RWPE2 (cell line): ENCODE measurements at regions not wholly inside any gene's neighbourhood (a gene's known extent, or its start where the extent isn't known, plus 50 kb on each side); places are given as distances from the start of the nearest gene placed in this dataset.
"Not testable (repeated sequence)": the region's sequence is repeated elsewhere in the genome, so short reads cannot be mapped to it uniquely, and the experiment has no call there.

Experiments used
- ATAC-seq: fragments of 200-7000 bp; cut with Tn5 transposase; 3 replicates; pipeline ENCODE4 v1.9.1; 2021; ENCODE audit warnings: low read depth
- DNase-seq: peaks from one replicate; pipeline ENCODE4 v3.0.0-alpha.2; 2020; ENCODE audit warnings: low spot score
- H3K27ac ChIP-seq: fragments of 450-650 bp; 2 replicates; pipeline ENCODE4 v1.5.1; 2017; ENCODE audit warnings: mild to moderate bottlenecking; ENCODE audit not compliant: poor library complexity, severe bottlenecking
- H3K27me3 ChIP-seq: fragments of 250-450 bp; sonication (Bioruptor Pico); 2 replicates; pipeline ENCODE4 v1.5.1; 2021; ENCODE audit warnings: mild to moderate bottlenecking, moderate library complexity; ENCODE audit not compliant: insufficient read depth, poor library complexity, severe bottlenecking
- H3K36me3 ChIP-seq: fragments of 250-450 bp; sonication (Bioruptor Pico); 2 replicates; pipeline ENCODE4 v1.5.1; 2020; ENCODE audit warnings: low read depth, mild to moderate bottlenecking, moderate library complexity
- H3K4me1 ChIP-seq: fragments of 250-450 bp; sonication (Bioruptor Pico); 2 replicates; pipeline ENCODE4 v1.5.1; 2021; ENCODE audit warnings: mild to moderate bottlenecking, moderate library complexity; ENCODE audit not compliant: insufficient read depth, poor library complexity, severe bottlenecking
- H3K4me3 ChIP-seq: fragments of 250-450 bp; sonication (Bioruptor Pico); 2 replicates; pipeline ENCODE4 v1.5.1; 2021; ENCODE audit warnings: mild to moderate bottlenecking, moderate library complexity; ENCODE audit not compliant: severe bottlenecking
- H3K9me3 ChIP-seq: fragments of 250-450 bp; sonication (Bioruptor Pico); 2 replicates; pipeline ENCODE4 v1.5.1; 2021; ENCODE audit warnings: mild to moderate bottlenecking, moderate library complexity; ENCODE audit not compliant: severe bottlenecking
- CTCF ChIP-seq: fragments of 450-650 bp; IDR thresholded peaks from one replicate; pipeline ENCODE4 v1.5.1; 2017; ENCODE audit warnings: mild to moderate bottlenecking, moderate library complexity; ENCODE audit not compliant: poor library complexity, severe bottlenecking

GRCh38 chr2:131831450-131832208 is 303.9 kb downstream of the CCDC74A start:
- not testable (repeated sequence) for H3K27ac ChIP-seq, H3K27me3 ChIP-seq, DNase-seq, H3K4me1 ChIP-seq, H3K36me3 ChIP-seq, H3K4me3 ChIP-seq, H3K9me3 ChIP-seq
- 0 out of 3 replicates have a peak, but pooled peaks have one; percentile 8 for ATAC-seq

GRCh38 chr2:131832209-131832780 is 304.6 kb downstream of the CCDC74A start:
- ATAC-seq, H3K4me1 ChIP-seq, H3K9me3 ChIP-seq, H3K27ac ChIP-seq, H3K27me3 ChIP-seq, H3K36me3 ChIP-seq, DNase-seq, H3K4me3 ChIP-seq: not testable (repeated sequence)

DNA sequence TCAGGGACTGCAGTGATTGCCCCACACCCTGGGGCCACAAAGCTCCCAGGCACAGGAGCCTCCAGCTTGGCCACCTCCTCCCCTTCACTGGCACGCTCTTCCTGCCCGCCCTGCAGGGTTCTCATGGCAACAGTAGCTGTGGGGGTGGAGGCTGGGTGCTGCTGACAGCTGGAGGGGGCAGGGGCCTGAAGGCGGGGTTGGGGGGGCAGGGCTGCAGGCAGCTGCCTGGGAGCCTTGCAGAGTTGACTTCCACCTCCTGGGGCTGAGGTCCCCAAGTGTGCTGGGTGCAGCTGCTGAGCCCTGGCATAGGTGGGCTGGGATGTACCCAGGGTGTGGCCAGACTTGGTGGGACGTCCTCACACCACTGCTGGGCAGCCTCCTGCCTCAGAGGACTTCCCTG is 305.2 kb downstream of the CCDC74A start:
- H3K36me3 ChIP-seq, H3K4me1 ChIP-seq, H3K27ac ChIP-seq, H3K27me3 ChIP-seq, DNase-seq, H3K4me3 ChIP-seq, H3K9me3 ChIP-seq: not testable (repeated sequence)
- 0 out of 3 replicates have a peak, but pooled peaks have one; percentile 8 for ATAC-seq

DNA sequence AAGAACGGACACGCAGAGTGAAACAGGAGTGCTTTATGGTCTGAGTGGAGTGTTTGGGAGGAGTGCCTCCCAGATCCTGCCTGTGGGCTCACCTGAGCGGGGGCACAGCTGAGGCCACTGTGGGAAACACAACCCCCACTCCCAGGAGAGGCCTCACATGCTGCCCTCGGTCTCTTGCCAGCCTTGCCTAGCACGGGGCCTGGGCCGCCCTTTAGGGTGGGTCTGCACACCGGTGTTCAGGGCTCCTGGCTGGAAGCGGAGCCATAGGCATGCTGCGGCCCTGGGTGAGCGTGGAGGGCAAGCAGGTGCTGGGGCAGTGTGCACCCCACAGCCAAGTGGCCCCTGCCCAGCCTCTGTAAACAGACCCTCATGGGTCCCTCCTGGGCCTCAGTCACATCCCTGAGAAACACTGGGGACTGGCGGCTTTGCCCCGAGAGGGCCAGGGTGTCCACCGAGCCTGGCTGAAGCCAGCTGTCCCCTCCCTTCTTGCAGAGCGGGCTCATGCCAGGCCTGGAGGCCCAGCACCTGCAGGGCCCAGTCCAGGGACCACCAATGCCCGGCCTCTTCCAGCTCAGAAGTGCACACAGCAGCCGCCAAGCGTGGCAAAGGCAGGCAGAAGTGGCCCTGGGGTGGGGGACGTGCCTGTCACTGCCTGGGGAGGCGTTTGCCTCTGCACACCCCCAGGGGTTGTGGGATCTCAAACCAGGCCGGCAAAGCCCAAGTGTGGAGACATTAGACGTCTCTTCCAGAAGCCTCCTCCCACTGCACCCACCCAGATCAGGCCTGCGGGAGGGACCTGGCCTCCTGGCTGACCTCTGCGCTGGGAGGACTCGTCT is 305.9 kb downstream of the CCDC74A start:
- not testable (repeated sequence) for H3K9me3 ChIP-seq, H3K4me1 ChIP-seq, H3K27me3 ChIP-seq, H3K27ac ChIP-seq, DNase-seq, H3K4me3 ChIP-seq, H3K36me3 ChIP-seq
- 0 out of 3 replicates have a peak, but pooled peaks have one; percentile 7 for ATAC-seq

DNA sequence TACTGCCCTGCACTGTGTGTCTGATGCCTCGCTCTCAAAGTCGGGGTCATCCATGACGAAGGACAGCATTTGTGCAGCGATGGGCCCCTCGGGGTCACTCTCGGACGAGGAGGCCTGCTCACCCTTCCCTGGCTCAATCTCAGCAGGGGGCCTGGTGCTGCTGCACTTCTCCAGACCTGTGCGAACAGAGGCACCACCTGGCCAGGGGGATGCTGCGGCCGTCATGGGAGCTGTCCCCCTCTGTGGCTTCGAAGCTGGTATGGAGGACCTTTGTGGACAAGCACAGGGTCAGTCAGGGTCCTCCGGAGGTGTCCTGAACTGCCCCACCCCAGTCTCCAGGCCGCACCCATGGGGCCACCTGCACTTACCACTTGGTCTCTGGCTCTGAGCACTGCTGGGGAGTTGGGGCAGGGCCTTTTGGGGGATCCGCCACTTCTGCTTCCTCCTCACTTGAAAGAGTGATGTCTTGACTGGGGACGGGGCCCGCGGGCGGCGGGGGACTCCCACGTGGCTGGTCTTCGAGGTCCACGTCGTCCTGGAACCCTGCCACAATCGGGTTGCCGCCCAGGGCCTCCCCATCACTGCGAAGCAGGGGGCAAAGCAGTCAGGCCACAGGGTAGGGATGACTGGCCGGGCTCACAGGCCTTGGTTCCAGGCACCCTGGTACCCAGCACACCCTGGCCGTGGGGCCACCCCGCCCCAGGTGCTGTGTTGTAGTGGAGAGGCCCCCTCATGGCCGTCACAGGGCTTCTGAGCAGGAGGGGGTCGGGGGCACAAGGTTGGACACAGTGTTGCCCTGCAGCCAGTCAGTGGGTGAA is 306.7 kb downstream of the CCDC74A start:
- not testable (repeated sequence) for DNase-seq, H3K4me1 ChIP-seq, H3K4me3 ChIP-seq, ATAC-seq, H3K36me3 ChIP-seq, H3K9me3 ChIP-seq, H3K27ac ChIP-seq, H3K27me3 ChIP-seq

- not testable (repeated sequence) for H3K4me3 ChIP-seq, H3K4me1 ChIP-seq, DNase-seq, H3K27ac ChIP-seq, H3K27me3 ChIP-seq, ATAC-seq, H3K9me3 ChIP-seq, H3K36me3 ChIP-seq
Measured at GRCh38 chr2:131835022-131835421, 307.3 kb downstream of the CCDC74A start.

DNA sequence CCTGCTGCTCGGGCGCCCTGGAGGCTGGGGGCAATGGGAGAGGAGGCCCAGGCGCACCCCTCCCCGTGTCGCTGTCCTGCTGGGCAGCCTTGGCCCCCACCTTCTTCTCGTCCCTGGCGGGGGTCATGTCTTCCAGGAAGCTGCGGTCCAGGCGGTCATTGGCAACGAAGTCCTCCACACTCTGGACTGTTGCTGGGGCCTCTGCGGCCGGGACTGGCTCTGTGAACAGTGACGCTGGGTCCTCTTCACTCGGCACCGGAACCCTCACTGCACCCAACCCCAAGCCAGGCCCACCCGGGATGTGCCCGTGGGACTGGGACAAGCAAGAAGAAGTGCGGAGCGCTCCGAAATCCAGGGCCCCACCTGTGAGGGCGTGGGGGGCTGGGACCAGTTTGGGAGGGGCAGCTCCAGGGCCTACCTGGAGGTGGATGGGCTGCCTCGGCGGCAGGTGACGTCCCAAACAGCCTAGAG is 308.0 kb downstream of the CCDC74A start:
- no peak for ATAC-seq
- Histone ChIP-seq H3K27me3 (no peaks in the 10 kb centered on the region), H3K9me3 (no peaks in the 10 kb centered on the region), H3K27ac (no peak overlapping the region), H3K4me3 (no peak overlapping the region), H3K36me3 (no peaks in the 10 kb centered on the region), H3K4me1 (no peaks in the 10 kb centered on the region)
- DNase-seq, result no peak
- TF ChIP-seq CTCF, result no peak

DNA sequence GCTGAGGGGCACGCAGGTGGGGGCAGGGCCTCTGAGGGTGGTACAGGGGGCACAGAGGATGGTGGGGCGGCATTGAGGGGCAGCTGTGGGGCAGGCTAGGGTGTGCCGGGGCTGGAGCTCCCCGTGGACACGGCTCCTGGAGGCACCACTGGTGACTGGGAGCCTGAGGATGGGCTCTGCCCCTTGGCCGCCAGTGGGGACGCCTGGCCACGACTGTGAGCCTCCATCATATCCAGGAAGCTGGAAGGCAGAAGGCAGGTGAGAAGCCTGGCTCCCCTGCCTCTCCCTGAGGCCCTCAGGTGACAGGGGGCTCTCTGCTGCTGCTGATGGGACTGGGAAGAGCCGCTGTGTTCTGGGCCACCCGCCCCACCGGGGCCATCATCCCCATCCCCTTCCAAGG is 308.4 kb downstream of the CCDC74A start:
- not testable (repeated sequence) for H3K36me3 ChIP-seq, H3K27me3 ChIP-seq, H3K4me1 ChIP-seq, DNase-seq, H3K27ac ChIP-seq, ATAC-seq, H3K9me3 ChIP-seq, H3K4me3 ChIP-seq

- not testable (repeated sequence) for DNase-seq, H3K4me3 ChIP-seq, H3K27me3 ChIP-seq, H3K9me3 ChIP-seq, H3K4me1 ChIP-seq, H3K27ac ChIP-seq, H3K36me3 ChIP-seq
- peak; percentile 46; the same call in 1 of the 3 replicates for ATAC-seq
Measured at GRCh38 chr2:131844044-131844443, 316.4 kb downstream of the CCDC74A start.
